ENCODE measurements at regions not wholly inside any gene's neighbourhood (a gene's known extent, or its start where the extent isn't known, plus 50 kb on each side); places are given as distances from the start of the nearest gene placed in this dataset.

- H3K4ac ChIP-seq (ENCODE audit: low read depth, low read length), result no peak overlapping the region
- H2BK120ac ChIP-seq (ENCODE audit: low read depth, low read length, poor library complexity, severe bottlenecking), result no peak overlapping the region
- H4K20me1 ChIP-seq (ENCODE audit: control insufficient read depth, insufficient read depth, insufficient read length), result no peaks in the 10 kb centered on the region
- no peak overlapping the region for H2BK15ac ChIP-seq (ENCODE audit: low read depth, low read length)
- H3K14ac ChIP-seq (ENCODE audit: insufficient read depth, low read length), result no peak overlapping the region
- no peak for DNase-seq
- no peak overlapping the region for H2AK5ac ChIP-seq (ENCODE audit: insufficient read length, low read length)
- Mint-ChIP-seq H3K36me3 (ENCODE audit: insufficient read depth in 1 of 3, low read depth in 3 of 3) (no peaks in the 10 kb centered on the region), H3K27ac (no peak overlapping the region), H3K9me3 (no peaks in the 10 kb centered on the region), H3K4me1 (peaks cover 0 to 3% of the 10 kb centered on the region in 2 experiments; a peak in 1 of 4 replicates), H3K27me3 (ENCODE audit: low read depth) (no peaks in the 10 kb centered on the region), H3K4me3 (no peak overlapping the region)
- no peak overlapping the region for H4K5ac ChIP-seq (ENCODE audit: insufficient read length, low read depth, low read length)
- H2BK5ac ChIP-seq (ENCODE audit: insufficient read length, low read length), result no peak overlapping the region
- TF ChIP-seq, protein P1, sequence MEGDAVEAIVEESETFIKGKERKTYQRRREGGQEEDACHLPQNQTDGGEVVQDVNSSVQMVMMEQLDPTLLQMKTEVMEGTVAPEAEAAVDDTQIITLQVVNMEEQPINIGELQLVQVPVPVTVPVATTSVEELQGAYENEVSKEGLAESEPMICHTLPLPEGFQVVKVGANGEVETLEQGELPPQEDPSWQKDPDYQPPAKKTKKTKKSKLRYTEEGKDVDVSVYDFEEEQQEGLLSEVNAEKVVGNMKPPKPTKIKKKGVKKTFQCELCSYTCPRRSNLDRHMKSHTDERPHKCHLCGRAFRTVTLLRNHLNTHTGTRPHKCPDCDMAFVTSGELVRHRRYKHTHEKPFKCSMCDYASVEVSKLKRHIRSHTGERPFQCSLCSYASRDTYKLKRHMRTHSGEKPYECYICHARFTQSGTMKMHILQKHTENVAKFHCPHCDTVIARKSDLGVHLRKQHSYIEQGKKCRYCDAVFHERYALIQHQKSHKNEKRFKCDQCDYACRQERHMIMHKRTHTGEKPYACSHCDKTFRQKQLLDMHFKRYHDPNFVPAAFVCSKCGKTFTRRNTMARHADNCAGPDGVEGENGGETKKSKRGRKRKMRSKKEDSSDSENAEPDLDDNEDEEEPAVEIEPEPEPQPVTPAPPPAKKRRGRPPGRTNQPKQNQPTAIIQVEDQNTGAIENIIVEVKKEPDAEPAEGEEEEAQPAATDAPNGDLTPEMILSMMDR (conservative IDR thresholded peaks at IDR 0.05), result no peak
- H3K23me2 ChIP-seq (ENCODE audit: insufficient read length, low read depth, low read length, poor library complexity, severe bottlenecking), result no peaks in the 10 kb centered on the region
- no peak overlapping the region for H2BK20ac ChIP-seq (ENCODE audit: low read depth, low read length, poor library complexity, severe bottlenecking)
- H3K56ac ChIP-seq (ENCODE audit: insufficient read length, low read depth, low read length), result no peak overlapping the region
- H3K9me3 ChIP-seq (ENCODE audit: control insufficient read depth, low read depth, low read length), result no peaks in the 10 kb centered on the region
- H3K79me1 ChIP-seq (ENCODE audit: insufficient read depth, low read depth, low read length, poor library complexity, severe bottlenecking), result no peaks in the 10 kb centered on the region
- H2AFZ ChIP-seq (ENCODE audit: low read length), result no peak overlapping the region
- no peaks in the 10 kb centered on the region; the same call in 1 of the 2 replicates for H3K4me1 ChIP-seq (ENCODE audit: insufficient read depth, low read length)
- H3K4me2 ChIP-seq (ENCODE audit: insufficient read depth, insufficient read length, low read length), result no peak overlapping the region
- H3K79me2 ChIP-seq (ENCODE audit: insufficient read depth, low read length), result no peaks in the 10 kb centered on the region
- no peak overlapping the region for H4K91ac ChIP-seq (ENCODE audit: insufficient read length, low read depth, low read length)
- H3K27me3 ChIP-seq (ENCODE audit: insufficient read depth, low read length), result no peaks in the 10 kb centered on the region
- H3K27ac ChIP-seq (ENCODE audit: insufficient read length, low read depth, low read length), result no peak overlapping the region
- no peak overlapping the region for H3K9ac ChIP-seq (ENCODE audit: extremely low read depth, insufficient read length, low read length)
- no peak overlapping the region for H3T11ph ChIP-seq (ENCODE audit: low read length)
- no peak overlapping the region for H2BK12ac ChIP-seq (ENCODE audit: insufficient read length, low read depth, low read length)
- no peak overlapping the region for H4K8ac ChIP-seq (replicated peaks; ENCODE audit: insufficient read length, low read depth, low read length)
- no CpG with 5 or more reads among the region's 1 CpG for WGBS (ENCODE audit: extremely low coverage, insufficient read length, low lambda C conversion rate)
- no peak overlapping the region for H3K18ac ChIP-seq (ENCODE audit: insufficient read length, low read depth, low read length)
- no peak overlapping the region for H3K23ac ChIP-seq (ENCODE audit: insufficient read length, low read depth, low read length)
Measured at GRCh38 chr1:60145771-60146170, 72.2 kb upstream of the C1orf87 start.
